ENCODE measurements at regions not wholly inside any gene's neighbourhood (a gene's known extent, or its start where the extent isn't known, plus 50 kb on each side); places are given as distances from the start of the nearest gene placed in this dataset.

DNA sequence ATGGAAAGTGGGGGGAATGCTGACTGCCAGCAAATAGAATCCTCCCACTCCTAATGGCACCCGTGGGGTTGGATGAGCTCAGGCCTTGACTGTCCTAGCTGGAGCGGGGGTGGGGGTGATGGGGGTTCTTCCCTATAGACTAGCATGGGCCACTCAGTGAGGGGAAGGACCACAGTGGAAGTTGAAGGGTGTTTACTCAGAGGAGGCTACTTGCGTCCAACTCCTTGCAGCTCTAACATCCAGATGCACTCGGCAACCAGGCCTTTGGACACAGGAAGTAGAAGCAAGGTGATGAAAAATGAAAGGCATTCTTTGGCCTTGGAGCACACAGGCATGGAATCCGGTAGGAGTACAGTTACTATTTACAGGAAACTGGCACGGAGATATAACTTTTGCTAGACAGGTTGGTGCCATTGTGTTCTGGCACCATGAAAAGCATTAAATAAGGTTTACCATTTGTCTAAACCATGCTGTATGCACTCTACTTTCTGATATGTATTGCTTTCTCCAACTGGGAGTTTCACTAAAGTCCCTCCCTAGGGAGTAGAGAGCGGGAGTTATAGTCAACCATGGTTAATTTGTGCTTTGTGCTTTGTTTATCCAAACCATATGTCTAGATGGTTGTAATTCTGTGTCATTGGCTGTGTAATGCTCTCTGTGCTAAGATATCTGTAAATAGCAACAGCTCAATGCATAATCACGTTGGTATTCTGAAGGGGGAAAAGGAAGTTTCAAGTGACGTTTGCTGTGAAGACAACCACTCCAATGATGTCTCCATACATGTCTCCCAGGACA lies 125.3 kb downstream of the TSHZ3 start:
- H3K4me3 ChIP-seq (ENCODE audit: low read length): no peak overlapping the region
- DNase-seq (ENCODE audit: low read depth): no peak
- TF ChIP-seq, protein P1, sequence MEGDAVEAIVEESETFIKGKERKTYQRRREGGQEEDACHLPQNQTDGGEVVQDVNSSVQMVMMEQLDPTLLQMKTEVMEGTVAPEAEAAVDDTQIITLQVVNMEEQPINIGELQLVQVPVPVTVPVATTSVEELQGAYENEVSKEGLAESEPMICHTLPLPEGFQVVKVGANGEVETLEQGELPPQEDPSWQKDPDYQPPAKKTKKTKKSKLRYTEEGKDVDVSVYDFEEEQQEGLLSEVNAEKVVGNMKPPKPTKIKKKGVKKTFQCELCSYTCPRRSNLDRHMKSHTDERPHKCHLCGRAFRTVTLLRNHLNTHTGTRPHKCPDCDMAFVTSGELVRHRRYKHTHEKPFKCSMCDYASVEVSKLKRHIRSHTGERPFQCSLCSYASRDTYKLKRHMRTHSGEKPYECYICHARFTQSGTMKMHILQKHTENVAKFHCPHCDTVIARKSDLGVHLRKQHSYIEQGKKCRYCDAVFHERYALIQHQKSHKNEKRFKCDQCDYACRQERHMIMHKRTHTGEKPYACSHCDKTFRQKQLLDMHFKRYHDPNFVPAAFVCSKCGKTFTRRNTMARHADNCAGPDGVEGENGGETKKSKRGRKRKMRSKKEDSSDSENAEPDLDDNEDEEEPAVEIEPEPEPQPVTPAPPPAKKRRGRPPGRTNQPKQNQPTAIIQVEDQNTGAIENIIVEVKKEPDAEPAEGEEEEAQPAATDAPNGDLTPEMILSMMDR (conservative IDR thresholded peaks at IDR 0.05; ENCODE audit: low read depth, low read length): no peak

DNA sequence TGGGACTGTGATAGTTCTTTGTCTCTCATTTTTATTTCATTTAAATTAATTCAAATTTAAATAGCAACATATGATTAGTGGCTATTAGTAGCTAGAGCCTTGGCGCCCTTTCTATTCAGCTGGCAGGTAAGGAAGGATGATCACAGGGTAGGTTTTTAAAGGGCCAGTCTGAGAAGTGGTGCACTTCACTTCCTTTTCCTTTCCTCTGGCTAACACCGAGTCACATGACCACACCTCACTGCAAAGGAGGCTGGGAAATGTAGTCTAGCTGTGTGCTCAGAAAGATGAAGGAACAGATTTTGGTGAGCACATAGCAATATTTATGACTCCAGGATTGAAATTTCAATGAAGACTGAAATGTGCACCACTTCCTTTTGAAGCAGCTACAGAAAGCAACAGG lies 128.7 kb downstream of the TSHZ3 start:
- H3K4me3 ChIP-seq (ENCODE audit: low read length): no peak overlapping the region
- TF ChIP-seq, protein P1 (conservative IDR thresholded peaks at IDR 0.05; ENCODE audit: low read depth, low read length): no peak
- no peak for DNase-seq (ENCODE audit: low read depth)

DNA sequence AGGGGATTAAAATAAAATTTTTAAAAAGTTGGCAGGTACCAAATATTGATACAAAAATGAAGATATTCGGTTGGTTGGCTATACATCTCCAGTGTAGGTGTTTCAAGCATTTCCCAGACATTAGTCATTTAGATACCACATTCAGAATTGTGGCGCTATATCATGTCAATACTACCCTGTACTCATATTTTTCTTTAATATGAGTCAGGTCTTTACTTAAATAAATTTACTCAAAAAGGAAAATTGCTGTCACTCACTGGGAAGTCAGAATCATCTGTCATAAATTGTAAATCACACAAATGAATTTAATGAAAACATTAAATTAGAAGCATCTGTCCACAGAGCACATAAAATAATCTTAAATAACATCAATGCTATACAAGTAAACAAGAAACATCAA lies 134.2 kb downstream of the TSHZ3 start:
- TF ChIP-seq, protein P1 (conservative IDR thresholded peaks at IDR 0.05; ENCODE audit: low read depth, low read length): no peak
- DNase-seq (ENCODE audit: low read depth): no peak
- H3K4me3 ChIP-seq (ENCODE audit: low read length): no peak overlapping the region

DNA sequence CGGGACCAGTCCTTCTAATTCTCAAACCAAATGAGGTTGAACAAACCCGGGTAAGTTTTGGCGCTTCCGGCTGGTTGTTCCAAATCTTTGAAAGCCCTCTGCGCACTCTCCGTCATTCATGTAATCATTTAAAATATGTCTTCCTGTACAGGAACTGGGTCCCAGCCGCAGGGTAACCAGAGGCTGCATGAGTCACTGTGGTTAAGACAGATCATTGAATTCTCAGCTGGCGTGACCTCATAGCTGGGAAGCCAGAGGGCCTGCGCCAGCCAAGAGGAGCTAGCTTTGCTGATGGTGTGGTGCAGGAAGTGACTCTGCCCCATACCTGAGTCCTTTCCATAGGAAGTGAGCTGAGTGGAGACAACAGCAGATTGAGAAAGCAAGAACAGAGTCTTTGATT lies 135.2 kb downstream of the TSHZ3 start:
- TF ChIP-seq, protein P1 (conservative IDR thresholded peaks at IDR 0.05; ENCODE audit: low read depth, low read length): no peak

DNA sequence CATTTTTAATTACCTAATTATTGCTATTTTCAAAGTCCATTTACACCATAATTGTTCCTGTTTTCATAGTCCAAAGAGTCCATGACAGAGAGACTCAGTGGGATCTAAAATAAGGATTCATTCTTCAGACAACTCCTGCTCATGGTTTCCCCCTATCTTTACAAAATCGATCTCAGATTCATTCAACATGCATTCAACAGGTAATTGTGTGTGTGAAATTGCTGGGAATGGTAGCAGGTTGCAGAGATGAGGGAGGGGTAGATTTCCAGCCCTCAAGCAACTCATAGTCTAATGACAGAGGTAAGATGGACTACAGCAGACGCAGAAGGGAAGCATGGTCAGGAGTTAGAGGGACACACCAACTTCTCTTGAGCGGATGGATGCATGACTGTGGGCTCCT lies 138.1 kb downstream of the TSHZ3 start:
- TF ChIP-seq, protein P1 (conservative IDR thresholded peaks at IDR 0.05; ENCODE audit: low read depth, low read length): no peak
- no peak for DNase-seq (ENCODE audit: low read depth)
- no peak overlapping the region for H3K4me3 ChIP-seq (ENCODE audit: low read length)

More for the DNA sequence above, 135.2 kb downstream of the TSHZ3 start:
- no peak overlapping the region for H3K4me3 ChIP-seq (ENCODE audit: low read length)
- peak; percentile 93 for DNase-seq (ENCODE audit: low read depth)

DNA sequence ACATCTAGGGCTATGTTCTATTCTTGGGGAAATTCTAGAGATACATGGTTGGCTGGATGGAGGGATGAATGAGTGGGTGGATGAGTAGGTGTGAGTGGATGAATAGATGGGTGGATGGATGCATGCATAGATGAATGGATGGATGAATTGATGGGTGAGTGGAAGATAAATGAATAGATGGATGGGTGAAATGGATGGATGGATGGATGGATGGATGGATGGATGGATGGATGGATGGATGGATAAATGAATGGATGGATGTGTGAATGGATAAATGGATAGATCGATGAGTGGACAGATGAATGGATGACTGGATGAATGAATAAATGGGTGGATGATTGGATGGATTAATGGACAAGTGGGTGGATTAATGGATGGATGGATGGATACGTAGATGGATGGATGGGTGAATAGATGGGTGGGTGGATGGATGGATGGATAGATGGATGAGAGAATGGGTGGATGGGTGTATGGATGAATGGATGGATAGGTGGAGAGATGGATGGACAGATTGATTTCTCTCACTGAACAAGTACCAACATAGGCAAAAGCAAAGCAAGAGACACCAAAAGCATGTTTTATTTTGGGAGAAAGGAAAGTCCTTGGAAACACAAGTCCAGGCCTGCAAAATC lies 143.2 kb downstream of the TSHZ3 start:
- TF ChIP-seq, protein P1 (conservative IDR thresholded peaks at IDR 0.05; ENCODE audit: low read depth, low read length): no peak
- no peak overlapping the region for H3K4me3 ChIP-seq (ENCODE audit: low read length)
- DNase-seq (ENCODE audit: low read depth): no peak

DNA sequence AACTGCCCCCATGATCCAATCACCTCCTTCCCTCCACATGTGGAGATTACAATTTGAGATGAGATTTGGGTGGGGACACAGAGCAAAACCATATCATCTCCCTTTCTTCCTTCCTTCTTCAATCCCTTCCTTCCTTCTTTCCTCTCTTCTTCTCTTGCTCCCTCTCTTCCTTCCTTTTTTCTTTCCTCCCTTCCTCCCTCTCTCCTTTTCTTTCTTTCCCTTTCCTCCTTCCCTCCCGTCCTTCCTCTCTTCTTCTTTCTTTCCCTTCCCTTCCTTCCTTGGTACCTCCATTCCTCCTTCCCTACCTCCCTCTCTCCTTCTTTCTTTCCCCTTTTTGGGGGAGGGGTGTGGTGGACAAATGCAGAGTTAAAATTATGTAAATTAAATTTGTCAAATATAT lies 145.1 kb downstream of the TSHZ3 start:
- no peak overlapping the region for H3K4me3 ChIP-seq (ENCODE audit: low read length)
- DNase-seq (ENCODE audit: low read depth): no peak
- TF ChIP-seq, protein P1 (conservative IDR thresholded peaks at IDR 0.05; ENCODE audit: low read depth, low read length): no peak
